ENCODE measurements at regions not wholly inside any gene's neighbourhood (a gene's known extent, or its start where the extent isn't known, plus 50 kb on each side); places are given as distances from the start of the nearest gene placed in this dataset.

GRCh38 chr5:144017119-144017518 lies 153.3 kb downstream of the YIPF5 start:
- ATAC-seq (no peak), DNase-seq (no peak)
- Histone ChIP-seq H3K4me1 (no peaks in the 10 kb centered on the region), H3K4me3 (no peak overlapping the region), H3K27ac (no peak overlapping the region), H3K36me3 (no peaks in the 10 kb centered on the region), H3K27me3 (no peaks in the 10 kb centered on the region), H3K9me3 (peaks cover 0 to 21% of the 10 kb centered on the region in 2 donors)
- TF ChIP-seq CTCF (IDR thresholded peaks at IDR 0.05): no peak
- intact Hi-C loops (cut with DNase I): no loop called here

GRCh38 chr5:144017631-144018030 lies 152.8 kb downstream of the YIPF5 start:
- intact Hi-C loops (cut with DNase I): no loop called here
- ATAC-seq: no peak

GRCh38 chr5:144024090-144024489 lies 146.4 kb downstream of the YIPF5 start:
- H3K36me3 ChIP-seq: no peaks in the 10 kb centered on the region
- no peak for DNase-seq
- H3K4me3 ChIP-seq: no peak overlapping the region
- TF ChIP-seq CTCF (IDR thresholded peaks at IDR 0.05): no peak
- H3K9me3 ChIP-seq: peaks cover 0 to 10% of the 10 kb centered on the region in 2 donors
- H3K4me1 ChIP-seq: no peaks in the 10 kb centered on the region
- ATAC-seq: no peak
- intact Hi-C loops (cut with DNase I): no loop called here
- no peak overlapping the region for H3K27ac ChIP-seq
- H3K27me3 ChIP-seq: no peaks in the 10 kb centered on the region

More at GRCh38 chr5:144017631-144018030, 152.8 kb downstream of the YIPF5 start:
- no peak for TF ChIP-seq CTCF (IDR thresholded peaks at IDR 0.05)
- DNase-seq: no peak
- Histone ChIP-seq H3K27ac (no peak overlapping the region), H3K9me3 (peaks cover 0 to 22% of the 10 kb centered on the region in 2 donors), H3K36me3 (no peaks in the 10 kb centered on the region), H3K4me3 (no peak overlapping the region), H3K27me3 (no peaks in the 10 kb centered on the region), H3K4me1 (no peaks in the 10 kb centered on the region)

- Histone ChIP-seq H3K36me3 (no peaks in the 10 kb centered on the region), H3K4me3 (no peak overlapping the region), H3K9me3 (peaks cover 0 to 10% of the 10 kb centered on the region in 2 donors), H3K27me3 (no peaks in the 10 kb centered on the region), H3K4me1 (no peaks in the 10 kb centered on the region), H3K27ac (no peak overlapping the region)
- no peak for DNase-seq
- intact Hi-C loops (cut with DNase I): no loop called here
- no peak for TF ChIP-seq CTCF (IDR thresholded peaks at IDR 0.05)
- ATAC-seq: no peak
Observed at GRCh38 chr5:144024545-144024944, 145.9 kb downstream of the YIPF5 start.

- Histone ChIP-seq H3K27me3 (no peaks in the 10 kb centered on the region), H3K36me3 (no peaks in the 10 kb centered on the region), H3K27ac (no peak overlapping the region), H3K4me3 (no peak overlapping the region), H3K9me3 (peaks cover 0 to 7% of the 10 kb centered on the region in 2 donors), H3K4me1 (no peaks in the 10 kb centered on the region)
- no peak for TF ChIP-seq CTCF (IDR thresholded peaks at IDR 0.05)
- no peak for DNase-seq
- ATAC-seq: no peak
- intact Hi-C loops (cut with DNase I): no loop called here
Observed at GRCh38 chr5:144026286-144026685, 144.2 kb downstream of the YIPF5 start.

Data from left lung (tissue), 4 donors.